Naive thymus-derived CD4-positive, alpha-beta T cell (primary cell): ENCODE measurements at regions not wholly inside any gene's neighbourhood (a gene's known extent, or its start where the extent isn't known, plus 50 kb on each side); places are given as distances from the start of the nearest gene placed in this dataset.

ENCODE experiments used
- ATAC-seq: fragments of 150-1000 bp; cut with Tn5 transposase; 2 replicates; pipeline ENCODE4 v1.10.0; 2021; ENCODE audit warnings: mild to moderate bottlenecking, moderate library complexity
- CTCF ChIA-PET: fragments of 350-600 bp; sonication (Branson Sonifier 250); formaldehyde crosslinking; loops from one replicate; lab custom pipeline; 2021; ENCODE audit warnings: antibody characterized with exemption; lab: Charles Lee
- POLR2A ChIA-PET: fragments of 350-600 bp; sonication (Branson Sonifier 250); formaldehyde crosslinking; loops from one replicate; lab custom pipeline; 2021; ENCODE audit warnings: antibody characterized with exemption, inconsistent platforms; lab: Charles Lee
- DNase-seq, 9 donors: peaks; one replicate each; pipeline versions ENCODE4 v3.0.0 to v3.0.0-alpha.2; 2020 to 2022; ENCODE audit warnings: mixed read lengths in 1 of 9
- H3K27ac ChIP-seq: one replicate; pipeline ENCODE4 v1.7.0; 2013; ENCODE audit warnings: mild to moderate bottlenecking, low read depth, low read length, moderate library complexity
- H3K27me3 ChIP-seq, 2 donors: one replicate each; pipeline ENCODE4 v1.7.0; 2013; ENCODE audit warnings: low read length in 2 of 2, mild to moderate bottlenecking in 2 of 2, moderate library complexity in 2 of 2; ENCODE audit not compliant: control insufficient read depth in 2 of 2, insufficient read depth in 2 of 2
- H3K36me3 ChIP-seq, 3 experiments: 1 replicate in 2 of 3; 2 replicates in 1 of 3; pipeline ENCODE4 v1.7.0; 2013; ENCODE audit warnings: low read length in 3 of 3, mild to moderate bottlenecking in 3 of 3, moderate library complexity in 1 of 3; ENCODE audit not compliant: insufficient read depth in 3 of 3, control insufficient read depth in 2 of 3
- H3K4me1 ChIP-seq, 2 donors: one replicate each; pipeline ENCODE4 v1.7.0; 2013; ENCODE audit warnings: low read length in 2 of 2, mild to moderate bottlenecking in 2 of 2, moderate library complexity in 1 of 2; ENCODE audit not compliant: control insufficient read depth in 2 of 2, insufficient read depth in 2 of 2
- H3K4me3 ChIP-seq: 2 replicates; pipeline ENCODE4 v1.7.0; 2013; ENCODE audit warnings: mild to moderate bottlenecking, low read length
- H3K9me3 ChIP-seq, 3 experiments: 1 replicate in 2 of 3; 2 replicates in 1 of 3; pipeline ENCODE4 v1.7.0; 2013; ENCODE audit warnings: low read length in 3 of 3; ENCODE audit not compliant: control insufficient read depth in 2 of 3
- H3K27ac Mint-ChIP-seq, 9 donors: one replicate each; pipeline ENCODE4 v1.8.0; 2020 to 2022; ENCODE audit warnings: mixed read lengths in 9 of 9, mild to moderate bottlenecking in 8 of 9, moderate library complexity in 5 of 9, inconsistent platforms in 2 of 9
- H3K27me3 Mint-ChIP-seq, 5 donors: one replicate each; pipeline ENCODE4 v1.8.0; 2021 to 2022; ENCODE audit warnings: mixed read lengths in 5 of 5, mild to moderate bottlenecking in 1 of 5
- H3K36me3 Mint-ChIP-seq, 5 donors: one replicate each; pipeline ENCODE4 v1.8.0; 2020 to 2022; ENCODE audit warnings: mixed read lengths in 5 of 5, mild to moderate bottlenecking in 3 of 5, inconsistent platforms in 1 of 5
- H3K4me1 Mint-ChIP-seq, 7 donors: one replicate each; pipeline ENCODE4 v1.8.0; 2020 to 2022; ENCODE audit warnings: mixed read lengths in 7 of 7, mild to moderate bottlenecking in 3 of 7, inconsistent platforms in 1 of 7
- H3K4me3 Mint-ChIP-seq, 10 donors: one replicate each; pipeline ENCODE4 v1.8.0; 2020 to 2022; ENCODE audit warnings: mild to moderate bottlenecking in 10 of 10, mixed read lengths in 10 of 10, moderate library complexity in 6 of 10, inconsistent platforms in 2 of 10
- H3K9me3 Mint-ChIP-seq, 11 donors: one replicate each; pipeline ENCODE4 v1.8.0; 2020 to 2022; ENCODE audit warnings: mixed read lengths in 11 of 11, mild to moderate bottlenecking in 4 of 11, inconsistent platforms in 1 of 11, moderate library complexity in 1 of 11
- intact Hi-C, 2 donors: fragments of 100-400 bp; cut with micrococcal nuclease; formaldehyde crosslinking; loops; one replicate each; pipeline ENCODE4 v1.15.1; 2023

DNA sequence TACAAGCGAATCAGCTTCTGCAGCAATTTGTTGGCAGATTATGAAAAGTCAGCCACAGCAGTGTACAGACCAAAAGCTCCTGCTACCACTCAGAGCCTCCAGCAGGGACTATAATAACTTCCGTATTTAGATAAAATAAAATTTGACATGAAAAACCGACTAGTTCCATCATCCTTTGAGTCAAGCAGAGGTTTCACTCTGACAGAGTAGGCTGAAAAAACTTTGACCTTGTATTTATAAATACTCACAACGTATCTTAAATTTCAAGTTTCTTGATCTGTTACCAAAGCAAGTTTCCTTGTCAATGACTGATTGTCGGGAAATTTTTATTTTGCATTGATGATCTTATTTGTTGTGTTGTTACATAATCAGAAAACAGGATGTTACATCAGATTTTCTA is 283.4 kb downstream of the DAD1 start:
- Histone ChIP-seq H3K27me3 (no peaks in the 10 kb centered on the region), H3K4me1 (no peaks in the 10 kb centered on the region), H3K4me3 (no peak overlapping the region), H3K9me3 (no peaks in the 10 kb centered on the region), H3K36me3 (no peaks in the 10 kb centered on the region), H3K27ac (no peak overlapping the region)
- no peaks in the 10 kb centered on the region for H3K36me3 Mint-ChIP-seq
- no peaks in the 10 kb centered on the region for H3K9me3 Mint-ChIP-seq
- no peak for ATAC-seq
- peaks cover 0 to 4% (median 0%) of the 10 kb centered on the region in 7 donors for H3K4me1 Mint-ChIP-seq
- no peaks in the 10 kb centered on the region for H3K27me3 Mint-ChIP-seq
- POLR2A ChIA-PET: no interaction called here
- peak in 2 of 9 donors; percentile 11 for DNase-seq
- CTCF ChIA-PET: no interaction called here
- intact Hi-C loops: loop anchor here in 1 of 2 donors (10.0 kb wide), 1 partner anchor 249 kb away; no protein-coding TSS in a partner anchor
- H3K27ac Mint-ChIP-seq: peak overlapping the region in 4 of 9 donors; percentile 38 to 74 (median 55)
- H3K4me3 Mint-ChIP-seq: no peak overlapping the region

DNA sequence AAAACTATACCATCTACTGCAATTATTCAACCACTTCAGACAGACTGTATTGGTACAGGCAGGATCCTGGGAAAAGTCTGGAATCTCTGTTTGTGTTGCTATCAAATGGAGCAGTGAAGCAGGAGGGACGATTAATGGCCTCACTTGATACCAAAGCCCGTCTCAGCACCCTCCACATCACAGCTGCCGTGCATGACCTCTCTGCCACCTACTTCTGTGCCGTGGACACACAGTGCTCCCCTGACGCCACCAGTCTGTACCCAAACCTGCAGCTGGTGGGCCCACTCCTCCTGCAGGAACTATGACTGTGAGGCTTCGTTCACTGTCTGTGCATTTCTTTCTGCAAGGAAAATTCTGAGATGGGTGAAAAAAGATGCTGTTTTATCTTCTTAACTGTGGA is 284.7 kb downstream of the DAD1 start:
- Mint-ChIP-seq H3K4me3 (peak overlapping the region; percentile 59 to 79 (median 74)), H3K27ac (peak overlapping the region in 2 of 9 donors; percentile 23 to 42), H3K27me3 (no peaks in the 10 kb centered on the region), H3K36me3 (no peaks in the 10 kb centered on the region), H3K9me3 (no peaks in the 10 kb centered on the region), H3K4me1 (no peaks in the 10 kb centered on the region)
- Histone ChIP-seq H3K27me3 (no peaks in the 10 kb centered on the region), H3K4me3 (no peak overlapping the region), H3K9me3 (no peaks in the 10 kb centered on the region), H3K27ac (peak overlapping the region; percentile 7), H3K36me3 (no peaks in the 10 kb centered on the region), H3K4me1 (no peaks in the 10 kb centered on the region)
- ChIA-PET CTCF (no interaction called here), POLR2A (interaction anchor here (0.9 kb wide), 1 partner anchor 252 kb away, joined by 4 read pairs; no protein-coding TSS in a partner anchor)
- intact Hi-C loops: loop anchor here (5.0 to 10.0 kb wide), 2 partner anchors 250 to 253 kb away; no protein-coding TSS in a partner anchor
- ATAC-seq (no peak), DNase-seq (no peak)

DNA sequence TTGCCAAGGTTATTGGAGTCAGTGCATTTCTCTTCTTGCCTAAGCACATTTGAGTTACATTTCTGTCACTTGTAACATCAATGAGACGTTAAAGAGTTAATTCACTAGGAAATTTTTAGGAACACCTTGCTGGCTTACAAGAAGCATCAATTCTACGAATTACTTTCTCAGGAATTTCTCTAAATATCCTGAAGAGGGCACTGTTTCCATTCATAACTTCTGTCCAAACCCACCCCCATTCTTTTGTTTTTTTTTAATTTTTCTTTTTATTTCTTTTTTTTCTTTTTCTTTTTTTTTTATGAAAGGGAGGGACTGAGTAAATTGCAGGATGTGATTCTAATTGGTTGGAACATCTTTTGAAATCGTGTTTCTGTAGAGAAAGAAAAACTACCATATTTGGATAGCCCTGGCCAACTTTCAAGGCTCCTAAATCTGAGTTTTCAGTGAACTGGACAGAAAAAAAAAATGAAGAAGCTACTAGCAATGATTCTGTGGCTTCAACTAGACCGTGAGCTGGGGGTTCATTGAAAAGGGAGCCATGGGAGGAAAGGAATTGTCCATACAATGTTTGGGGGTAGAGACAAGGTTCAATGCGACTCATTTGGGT is 285.3 kb downstream of the DAD1 start:
- Histone ChIP-seq H3K36me3 (no peaks in the 10 kb centered on the region), H3K4me1 (no peaks in the 10 kb centered on the region), H3K27me3 (no peaks in the 10 kb centered on the region), H3K27ac (peak overlapping the region; percentile 21), H3K4me3 (no peak overlapping the region), H3K9me3 (no peaks in the 10 kb centered on the region)
- H3K27ac Mint-ChIP-seq: peak overlapping the region in 5 of 9 donors; percentile 31 to 76 (median 63)
- ATAC-seq (no peak), DNase-seq (peak in 3 of 9 donors; percentile 4 to 17 (median 9))
- ChIA-PET POLR2A (interaction anchor here (0.7 to 0.9 kb wide), 2 partner anchors 184 to 252 kb away, joined by 3 to 4 read pairs; no protein-coding TSS in a partner anchor), CTCF (no interaction called here)
- H3K9me3 Mint-ChIP-seq: no peaks in the 10 kb centered on the region
- intact Hi-C loops: loop anchor here (1.0 to 10.0 kb wide), 3 partner anchors 11 to 254 kb away; no protein-coding TSS in a partner anchor
- no peaks in the 10 kb centered on the region for H3K4me1 Mint-ChIP-seq
- no peaks in the 10 kb centered on the region for H3K36me3 Mint-ChIP-seq
- H3K27me3 Mint-ChIP-seq: no peaks in the 10 kb centered on the region
- peak overlapping the region; percentile 59 to 79 (median 74) for H3K4me3 Mint-ChIP-seq

DNA sequence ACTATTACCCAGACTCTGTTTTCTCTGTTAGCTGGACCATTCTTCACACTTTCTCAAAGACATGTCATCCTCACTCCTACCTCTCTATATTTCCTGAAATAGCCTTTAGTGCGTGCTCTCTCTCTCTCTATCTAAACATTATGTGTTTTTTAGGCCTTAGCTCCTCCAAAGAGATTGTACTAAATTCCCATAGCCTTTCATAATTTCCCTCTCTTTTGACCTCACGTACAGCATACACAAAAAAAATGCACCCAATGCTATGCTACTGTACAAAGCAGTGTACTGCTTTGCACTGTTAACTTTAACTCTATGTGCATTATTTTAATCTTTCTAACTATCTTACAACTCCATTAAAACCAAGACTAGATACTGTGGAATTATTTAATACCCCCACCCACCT is 288.4 kb downstream of the DAD1 start:
- Histone ChIP-seq H3K9me3 (no peaks in the 10 kb centered on the region), H3K27ac (no peak overlapping the region), H3K27me3 (no peaks in the 10 kb centered on the region), H3K36me3 (no peaks in the 10 kb centered on the region), H3K4me3 (no peak overlapping the region), H3K4me1 (no peaks in the 10 kb centered on the region)
- Mint-ChIP-seq H3K27ac (no peak overlapping the region), H3K4me3 (no peak overlapping the region), H3K27me3 (no peaks in the 10 kb centered on the region), H3K9me3 (no peaks in the 10 kb centered on the region), H3K4me1 (no peaks in the 10 kb centered on the region), H3K36me3 (no peaks in the 10 kb centered on the region)
- DNase-seq: no peak
- POLR2A ChIA-PET: interaction anchor here (0.6 kb wide), 1 partner anchor 238 kb away, joined by 3 read pairs; no protein-coding TSS in a partner anchor
- intact Hi-C loops: loop anchor here (5.0 to 10.0 kb wide), 2 partner anchors 254 to 257 kb away; no protein-coding TSS in a partner anchor
- CTCF ChIA-PET: no interaction called here
- ATAC-seq: no peak

DNA sequence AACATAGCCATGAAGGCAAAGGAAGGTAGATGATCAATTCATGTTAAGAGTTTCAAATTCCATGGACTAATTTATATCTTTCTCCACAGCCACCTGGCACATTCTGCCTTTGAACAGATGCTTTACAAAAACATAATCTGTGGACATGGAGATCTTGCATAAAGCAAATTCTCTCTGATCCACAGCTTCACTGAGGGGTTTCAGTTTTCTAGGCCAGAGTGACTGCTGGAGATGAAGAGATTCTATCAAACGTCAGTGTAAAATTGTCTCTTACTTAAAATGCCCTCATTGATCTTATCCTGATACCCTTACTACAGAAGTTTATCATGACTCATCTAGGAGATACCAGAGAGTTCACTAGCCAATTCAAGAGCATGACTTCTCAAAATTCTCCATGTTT is 291.6 kb downstream of the DAD1 start:
- intact Hi-C loops: no loop called here
- Mint-ChIP-seq H3K4me3 (no peak overlapping the region), H3K27me3 (no peaks in the 10 kb centered on the region), H3K9me3 (no peaks in the 10 kb centered on the region), H3K36me3 (no peaks in the 10 kb centered on the region), H3K27ac (no peak overlapping the region), H3K4me1 (no peaks in the 10 kb centered on the region)
- no peaks in the 10 kb centered on the region for H3K36me3 ChIP-seq
- H3K9me3 ChIP-seq: no peaks in the 10 kb centered on the region
- H3K27ac ChIP-seq: no peak overlapping the region
- ChIA-PET CTCF (no interaction called here), POLR2A (no interaction called here)
- H3K4me3 ChIP-seq: no peak overlapping the region
- no peaks in the 10 kb centered on the region for H3K27me3 ChIP-seq
- DNase-seq (no peak), ATAC-seq (no peak)
- no peaks in the 10 kb centered on the region for H3K4me1 ChIP-seq

DNA sequence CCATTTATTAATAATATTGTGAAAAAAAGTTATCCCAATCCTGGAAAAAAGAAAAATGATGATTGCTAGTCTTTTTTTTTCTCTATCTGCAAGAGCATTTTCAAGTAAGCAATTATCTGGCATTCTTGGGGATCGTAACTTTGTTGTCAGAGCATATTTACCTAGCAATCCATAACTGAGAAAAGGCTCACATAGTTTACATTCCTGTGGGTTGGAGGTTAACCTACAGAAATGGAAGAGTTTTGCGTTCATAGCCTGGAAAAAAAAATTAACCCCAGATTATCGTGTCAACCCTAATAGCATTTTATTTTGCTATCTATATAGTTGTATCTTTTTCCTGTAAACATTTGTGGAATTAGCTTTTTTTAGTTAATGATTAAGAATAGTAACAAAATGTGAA is 292.3 kb downstream of the DAD1 start:
- Mint-ChIP-seq H3K4me3 (no peak overlapping the region), H3K27ac (no peak overlapping the region), H3K36me3 (no peaks in the 10 kb centered on the region), H3K4me1 (no peaks in the 10 kb centered on the region), H3K9me3 (no peaks in the 10 kb centered on the region), H3K27me3 (no peaks in the 10 kb centered on the region)
- no peaks in the 10 kb centered on the region for H3K4me1 ChIP-seq
- DNase-seq: no peak
- no peak overlapping the region for H3K27ac ChIP-seq
- ChIA-PET POLR2A (no interaction called here), CTCF (no interaction called here)
- no peak for ATAC-seq
- intact Hi-C loops: no loop called here
- no peaks in the 10 kb centered on the region for H3K36me3 ChIP-seq
- no peaks in the 10 kb centered on the region for H3K9me3 ChIP-seq
- no peaks in the 10 kb centered on the region for H3K27me3 ChIP-seq
- H3K4me3 ChIP-seq: no peak overlapping the region

DNA sequence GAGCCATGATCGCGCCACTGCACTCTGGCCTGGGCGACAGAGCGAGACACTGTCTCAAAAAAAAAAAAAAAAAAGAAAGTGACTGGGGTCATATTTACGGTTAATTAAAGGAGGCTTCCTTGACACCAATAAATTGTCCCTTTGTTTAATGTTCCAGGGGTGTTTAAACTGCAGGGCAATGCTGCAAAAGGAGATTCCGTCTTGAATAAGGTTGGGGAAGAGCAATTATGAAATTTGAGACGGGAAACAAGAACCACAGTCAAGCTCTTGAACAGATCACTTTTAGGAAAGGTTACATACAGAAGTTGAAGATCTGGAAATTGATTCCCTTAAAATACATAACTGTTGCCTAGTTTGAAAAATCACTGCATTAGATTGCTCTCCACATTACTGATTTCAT is 292.9 kb downstream of the DAD1 start:
- no peaks in the 10 kb centered on the region for H3K36me3 Mint-ChIP-seq
- Histone ChIP-seq H3K36me3 (no peaks in the 10 kb centered on the region), H3K9me3 (no peaks in the 10 kb centered on the region), H3K27ac (no peak overlapping the region), H3K4me3 (no peak overlapping the region), H3K27me3 (no peaks in the 10 kb centered on the region), H3K4me1 (no peaks in the 10 kb centered on the region)
- no peak overlapping the region for H3K4me3 Mint-ChIP-seq
- intact Hi-C loops: no loop called here
- ChIA-PET POLR2A (no interaction called here), CTCF (no interaction called here)
- H3K4me1 Mint-ChIP-seq: no peaks in the 10 kb centered on the region
- H3K27ac Mint-ChIP-seq: no peak overlapping the region
- H3K9me3 Mint-ChIP-seq: no peaks in the 10 kb centered on the region
- DNase-seq (no peak), ATAC-seq (no peak)
- H3K27me3 Mint-ChIP-seq: no peaks in the 10 kb centered on the region
